ENCODE measurements at regions not wholly inside any gene's neighbourhood (a gene's known extent, or its start where the extent isn't known, plus 50 kb on each side); places are given as distances from the start of the nearest gene placed in this dataset.

DNA sequence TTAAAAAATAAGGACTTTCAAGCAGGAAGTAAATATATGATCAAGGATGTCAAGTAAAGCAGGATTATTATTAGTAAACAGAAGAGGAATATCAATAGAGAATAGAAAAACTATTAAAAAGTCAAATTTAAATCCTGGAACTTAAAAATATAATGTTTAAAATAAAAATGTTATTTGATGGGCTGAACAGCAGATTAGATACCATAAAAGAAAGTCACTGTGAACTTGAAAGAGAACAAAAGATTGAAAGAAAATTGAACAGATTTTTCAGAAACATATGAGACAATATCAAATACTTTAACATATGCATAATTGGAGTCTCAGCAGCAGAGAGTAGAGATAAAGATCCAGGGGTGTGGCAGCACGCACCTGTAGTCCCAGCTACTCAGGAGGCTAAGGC lies 1213.7 kb upstream of the AUTS2 start (continued):
- TF ChIP-seq SIN3A (conservative IDR thresholded peaks at IDR 0.05 in 1 of 2, IDR thresholded peaks at IDR 0.05 in 1 of 2; ENCODE audit: low read depth in 1 of 2, low read length in 2 of 2): no peak

All from H1 (cell line).